ENCODE measurements at regions not wholly inside any gene's neighbourhood (a gene's known extent, or its start where the extent isn't known, plus 50 kb on each side); places are given as distances from the start of the nearest gene placed in this dataset.

DNA sequence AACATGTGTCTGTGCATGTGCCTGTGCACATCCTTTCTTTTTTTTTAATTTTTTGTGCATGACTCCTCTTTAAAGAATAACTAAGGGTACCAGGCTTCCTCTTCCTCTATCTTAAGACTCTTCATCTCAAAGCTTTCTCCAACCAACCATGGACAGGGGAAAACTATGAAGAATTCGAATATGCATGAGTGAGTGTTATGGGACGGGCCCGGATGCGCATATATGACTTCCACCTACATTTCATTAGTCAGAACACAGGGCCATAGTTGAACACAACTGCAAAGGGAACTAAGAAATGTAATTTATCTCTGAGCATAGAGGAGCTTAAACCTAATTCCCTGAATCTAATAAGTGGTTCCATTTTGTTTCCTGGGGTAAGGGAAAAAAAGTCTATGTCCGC is 270.3 kb upstream of the SORCS1 start:
- TF ChIP-seq EZH2 (IDR thresholded peaks at IDR 0.05; ENCODE audit: low read length, unreplicated experiment) (no peak), EZH2phosphoT487 (IDR thresholded peaks at IDR 0.05; ENCODE audit: borderline replicate concordance, low read length) (no peak)
- TF ChIP-seq, protein P1, sequence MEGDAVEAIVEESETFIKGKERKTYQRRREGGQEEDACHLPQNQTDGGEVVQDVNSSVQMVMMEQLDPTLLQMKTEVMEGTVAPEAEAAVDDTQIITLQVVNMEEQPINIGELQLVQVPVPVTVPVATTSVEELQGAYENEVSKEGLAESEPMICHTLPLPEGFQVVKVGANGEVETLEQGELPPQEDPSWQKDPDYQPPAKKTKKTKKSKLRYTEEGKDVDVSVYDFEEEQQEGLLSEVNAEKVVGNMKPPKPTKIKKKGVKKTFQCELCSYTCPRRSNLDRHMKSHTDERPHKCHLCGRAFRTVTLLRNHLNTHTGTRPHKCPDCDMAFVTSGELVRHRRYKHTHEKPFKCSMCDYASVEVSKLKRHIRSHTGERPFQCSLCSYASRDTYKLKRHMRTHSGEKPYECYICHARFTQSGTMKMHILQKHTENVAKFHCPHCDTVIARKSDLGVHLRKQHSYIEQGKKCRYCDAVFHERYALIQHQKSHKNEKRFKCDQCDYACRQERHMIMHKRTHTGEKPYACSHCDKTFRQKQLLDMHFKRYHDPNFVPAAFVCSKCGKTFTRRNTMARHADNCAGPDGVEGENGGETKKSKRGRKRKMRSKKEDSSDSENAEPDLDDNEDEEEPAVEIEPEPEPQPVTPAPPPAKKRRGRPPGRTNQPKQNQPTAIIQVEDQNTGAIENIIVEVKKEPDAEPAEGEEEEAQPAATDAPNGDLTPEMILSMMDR (conservative IDR thresholded peaks at IDR 0.05; ENCODE audit: low read depth, low read length): no peak
